Peyer's patch (tissue), 4 donors: ENCODE measurements at regions not wholly inside any gene's neighbourhood (a gene's known extent, or its start where the extent isn't known, plus 50 kb on each side); places are given as distances from the start of the nearest gene placed in this dataset.

Source experiments
- DNase-seq, 3 donors: peaks; one replicate each; pipeline ENCODE4 v3.0.0-alpha.2; 2017 to 2019
- H3K27ac ChIP-seq, 4 donors: fragments of 200-600 bp; sonication (generic); one replicate each; pipeline ENCODE4 v1.5.1; 2016 to 2019
- H3K27me3 ChIP-seq, 2 donors: fragments of 200-600 bp; sonication (generic); one replicate each; pipeline ENCODE4 v1.5.1; 2019
- H3K36me3 ChIP-seq, 3 donors: fragments of 200-600 bp; sonication (generic); one replicate each; pipeline ENCODE4 v1.5.1; 2016 to 2019
- H3K4me1 ChIP-seq, 4 donors: fragments of 200-600 bp; sonication (generic); one replicate each; pipeline ENCODE4 v1.5.1; 2016 to 2019
- H3K4me3 ChIP-seq, 4 donors: fragments of 200-600 bp; sonication (generic); 1 replicate in 3 of 4; 2 replicates in 1 of 4; pipeline ENCODE4 v1.5.1; 2016 to 2019; ENCODE audit warnings: mild to moderate bottlenecking in 1 of 4
- H3K9me3 ChIP-seq, 4 donors: fragments of 200-600 bp; sonication (generic); one replicate each; pipeline ENCODE4 v1.5.1; 2016 to 2019; ENCODE audit warnings: mild to moderate bottlenecking in 1 of 4
- CTCF ChIP-seq, 6 experiments: fragments of 450-650 bp in 4 of 6; fragments of 200-600 bp in 2 of 6; sonication (generic) in 1 of 6; IDR thresholded peaks; one replicate each; pipeline ENCODE4 v1.5.1; 2017 to 2019; ENCODE audit warnings: antibody characterized with exemption in 6 of 6, mild to moderate bottlenecking in 3 of 6, moderate library complexity in 1 of 6
- POLR2A ChIP-seq, 2 donors: fragments of 450-650 bp; IDR thresholded peaks; one replicate each; pipeline ENCODE4 v1.5.1; 2017; ENCODE audit warnings: antibody characterized with exemption in 2 of 2, mild to moderate bottlenecking in 2 of 2, moderate library complexity in 2 of 2

GRCh38 chr21:29473808-29474207, 175.1 kb downstream of the BACH1 start:
- TF ChIP-seq CTCF (IDR thresholded peaks at IDR 0.05), result no peak
- TF ChIP-seq POLR2A (IDR thresholded peaks at IDR 0.05), result no peak
- no peaks in the 10 kb centered on the region for H3K9me3 ChIP-seq

GRCh38 chr21:29475329-29475728, 176.6 kb downstream of the BACH1 start:
- Histone ChIP-seq H3K4me1 (no peaks in the 10 kb centered on the region), H3K36me3 (no peaks in the 10 kb centered on the region), H3K27ac (no peak overlapping the region), H3K27me3 (no peaks in the 10 kb centered on the region), H3K4me3 (no peak overlapping the region), H3K9me3 (no peaks in the 10 kb centered on the region)
- DNase-seq, result no peak
- TF ChIP-seq CTCF (IDR thresholded peaks at IDR 0.05), result no peak
- no peak for TF ChIP-seq POLR2A (IDR thresholded peaks at IDR 0.05)

More at GRCh38 chr21:29473808-29474207, 175.1 kb downstream of the BACH1 start:
- DNase-seq, result no peak
- Histone ChIP-seq H3K4me3 (no peak overlapping the region), H3K27me3 (no peaks in the 10 kb centered on the region), H3K4me1 (no peaks in the 10 kb centered on the region), H3K27ac (no peak overlapping the region), H3K36me3 (no peaks in the 10 kb centered on the region)

- H3K4me1 ChIP-seq, result no peaks in the 10 kb centered on the region
- no peaks in the 10 kb centered on the region for H3K36me3 ChIP-seq
- TF ChIP-seq CTCF (IDR thresholded peaks at IDR 0.05) (no peak), POLR2A (IDR thresholded peaks at IDR 0.05) (no peak)
- no peaks in the 10 kb centered on the region for H3K27me3 ChIP-seq
- H3K9me3 ChIP-seq, result no peaks in the 10 kb centered on the region
- no peak overlapping the region for H3K27ac ChIP-seq
- H3K4me3 ChIP-seq, result no peak overlapping the region
- DNase-seq, result no peak
These were observed 178.6 kb downstream of the BACH1 start for GRCh38 chr21:29477347-29477746.

GRCh38 chr21:29477941-29478340, 179.2 kb downstream of the BACH1 start:
- Histone ChIP-seq H3K4me1 (no peaks in the 10 kb centered on the region), H3K36me3 (no peaks in the 10 kb centered on the region), H3K4me3 (no peak overlapping the region), H3K27ac (no peak overlapping the region), H3K27me3 (no peaks in the 10 kb centered on the region), H3K9me3 (no peaks in the 10 kb centered on the region)
- no peak for DNase-seq
- no peak for TF ChIP-seq CTCF (IDR thresholded peaks at IDR 0.05)
- no peak for TF ChIP-seq POLR2A (IDR thresholded peaks at IDR 0.05)

- H3K27me3 ChIP-seq, result no peaks in the 10 kb centered on the region
- H3K4me1 ChIP-seq, result no peaks in the 10 kb centered on the region
- H3K36me3 ChIP-seq, result no peaks in the 10 kb centered on the region
- no peaks in the 10 kb centered on the region for H3K9me3 ChIP-seq
- H3K4me3 ChIP-seq, result no peak overlapping the region
- H3K27ac ChIP-seq, result no peak overlapping the region
- DNase-seq, result no peak
- no peak for TF ChIP-seq POLR2A (IDR thresholded peaks at IDR 0.05)
- TF ChIP-seq CTCF (IDR thresholded peaks at IDR 0.05), result no peak
These were observed 182.4 kb downstream of the BACH1 start for GRCh38 chr21:29481081-29481480.

GRCh38 chr21:29481641-29482040, 182.9 kb downstream of the BACH1 start:
- TF ChIP-seq POLR2A (IDR thresholded peaks at IDR 0.05) (no peak), CTCF (IDR thresholded peaks at IDR 0.05) (no peak)
- no peaks in the 10 kb centered on the region for H3K27me3 ChIP-seq

More at GRCh38 chr21:29481641-29482040, 182.9 kb downstream of the BACH1 start:
- H3K4me1 ChIP-seq, result no peaks in the 10 kb centered on the region
- H3K9me3 ChIP-seq, result no peaks in the 10 kb centered on the region
- no peak for DNase-seq
- no peaks in the 10 kb centered on the region for H3K36me3 ChIP-seq
- H3K27ac ChIP-seq, result no peak overlapping the region
- H3K4me3 ChIP-seq, result no peak overlapping the region
